ENCODE measurements at regions not wholly inside any gene's neighbourhood (a gene's known extent, or its start where the extent isn't known, plus 50 kb on each side); places are given as distances from the start of the nearest gene placed in this dataset.

GRCh38 chr14:51518280-51518679, 133.4 kb upstream of the FRMD6 start:
- no peak overlapping the region for H3K27ac ChIP-seq (ENCODE audit: low read depth, low read length, poor library complexity, severe bottlenecking)
- ChIA-PET CTCF (no interaction called here), POLR2A (ENCODE audit: low non-redundant PET) (no interaction called here)
- TF ChIP-seq CTCF (conservative IDR thresholded peaks at IDR 0.05; ENCODE audit: low read depth, low read length) (no peak), EZH2 (IDR thresholded peaks at IDR 0.05; ENCODE audit: borderline replicate concordance, low read depth, low read length, poor library complexity, severe bottlenecking) (no peak)
- no peaks in the 10 kb centered on the region for H3K36me3 ChIP-seq (ENCODE audit: insufficient read depth, low read length, poor library complexity, severe bottlenecking)
- DNase-seq (ENCODE audit: low spot score): no peak
- intact Hi-C loops (cut with micrococcal nuclease; ENCODE audit: unreplicated experiment): no loop called here
- peaks cover 18% of the 10 kb centered on the region for H3K4me1 ChIP-seq (ENCODE audit: insufficient read depth, low read length, poor library complexity, severe bottlenecking)
- no peak overlapping the region for H3K4me3 ChIP-seq (ENCODE audit: low read depth, low read length, poor library complexity, severe bottlenecking)
- H3K27me3 ChIP-seq (replicated peaks; ENCODE audit: insufficient read depth, low read depth, low read length, poor library complexity): no peaks in the 10 kb centered on the region
- BruUV-seq (replicated peaks): no TSS peak
- H3K9me3 ChIP-seq (ENCODE audit: low read depth, low read length, poor library complexity, severe bottlenecking): no peaks in the 10 kb centered on the region

GRCh38 chr14:51518711-51519110, 133.0 kb upstream of the FRMD6 start:
- TF ChIP-seq CTCF (conservative IDR thresholded peaks at IDR 0.05; ENCODE audit: low read depth, low read length) (no peak), EZH2 (IDR thresholded peaks at IDR 0.05; ENCODE audit: borderline replicate concordance, low read depth, low read length, poor library complexity, severe bottlenecking) (no peak)
- H3K9me3 ChIP-seq (ENCODE audit: low read depth, low read length, poor library complexity, severe bottlenecking): no peaks in the 10 kb centered on the region
- ChIA-PET CTCF (no interaction called here), POLR2A (ENCODE audit: low non-redundant PET) (no interaction called here)
- H3K4me3 ChIP-seq (ENCODE audit: low read depth, low read length, poor library complexity, severe bottlenecking): no peak overlapping the region
- DNase-seq (ENCODE audit: low spot score): no peak
- H3K36me3 ChIP-seq (ENCODE audit: insufficient read depth, low read length, poor library complexity, severe bottlenecking): no peaks in the 10 kb centered on the region
- BruUV-seq (replicated peaks): no TSS peak
- H3K27ac ChIP-seq (ENCODE audit: low read depth, low read length, poor library complexity, severe bottlenecking): no peak overlapping the region
- intact Hi-C loops (cut with micrococcal nuclease; ENCODE audit: unreplicated experiment): no loop called here
- no peaks in the 10 kb centered on the region for H3K27me3 ChIP-seq (replicated peaks; ENCODE audit: insufficient read depth, low read depth, low read length, poor library complexity)
- peaks cover 18% of the 10 kb centered on the region for H3K4me1 ChIP-seq (ENCODE audit: insufficient read depth, low read length, poor library complexity, severe bottlenecking)

GRCh38 chr14:51520087-51520486, 131.6 kb upstream of the FRMD6 start:
- POLR2A ChIA-PET (ENCODE audit: low non-redundant PET): no interaction called here
- Histone ChIP-seq H3K36me3 (ENCODE audit: insufficient read depth, low read length, poor library complexity, severe bottlenecking) (no peaks in the 10 kb centered on the region), H3K9me3 (ENCODE audit: low read depth, low read length, poor library complexity, severe bottlenecking) (no peaks in the 10 kb centered on the region), H3K27ac (ENCODE audit: low read depth, low read length, poor library complexity, severe bottlenecking) (no peak overlapping the region), H3K27me3 (replicated peaks; ENCODE audit: insufficient read depth, low read depth, low read length, poor library complexity) (no peaks in the 10 kb centered on the region), H3K4me1 (ENCODE audit: insufficient read depth, low read length, poor library complexity, severe bottlenecking) (peaks cover 18% of the 10 kb centered on the region), H3K4me3 (ENCODE audit: low read depth, low read length, poor library complexity, severe bottlenecking) (no peak overlapping the region)
- CTCF ChIA-PET: no interaction called here
- intact Hi-C loops (cut with micrococcal nuclease; ENCODE audit: unreplicated experiment): no loop called here
- no TSS peak for BruUV-seq (replicated peaks)
- no peak for TF ChIP-seq EZH2 (IDR thresholded peaks at IDR 0.05; ENCODE audit: borderline replicate concordance, low read depth, low read length, poor library complexity, severe bottlenecking)
- TF ChIP-seq CTCF (conservative IDR thresholded peaks at IDR 0.05; ENCODE audit: low read depth, low read length): no peak
- DNase-seq (ENCODE audit: low spot score): no peak

Data from A673 (cell line).